ENCODE measurements at regions not wholly inside any gene's neighbourhood (a gene's known extent, or its start where the extent isn't known, plus 50 kb on each side); places are given as distances from the start of the nearest gene placed in this dataset.

GRCh38 chr3:181901626-181902025 is 189.9 kb downstream of the SOX2 start:
- TF ChIP-seq EZH2 (IDR thresholded peaks at IDR 0.05): no peak
- no peak for TF ChIP-seq POLR2AphosphoS5 (IDR thresholded peaks at IDR 0.05; ENCODE audit: borderline replicate concordance, low read depth, low read length)
